ENCODE measurements at regions not wholly inside any gene's neighbourhood (a gene's known extent, or its start where the extent isn't known, plus 50 kb on each side); places are given as distances from the start of the nearest gene placed in this dataset.

GRCh38 chr12:43063650-43064049 lies 474.1 kb upstream of the PRICKLE1 start:
- TF ChIP-seq CTCF (optimal IDR thresholded peaks at IDR 0.05 in 1 of 3, IDR thresholded peaks at IDR 0.05 in 1 of 3, conservative IDR thresholded peaks at IDR 0.05 in 1 of 3; ENCODE audit: extremely low read depth in 1 of 3, insufficient read depth in 2 of 3, low read length in 3 of 3) (no peak), EZH2 (IDR thresholded peaks at IDR 0.05; ENCODE audit: low read length) (no peak)

All from keratinocyte (primary cell).